Uterus (tissue), 2 donors: ENCODE measurements at regions not wholly inside any gene's neighbourhood (a gene's known extent, or its start where the extent isn't known, plus 50 kb on each side); places are given as distances from the start of the nearest gene placed in this dataset.

Experiments
- POLR2A ChIP-seq, 2 donors: fragments of 450-650 bp; IDR thresholded peaks; one replicate each; pipeline ENCODE4 v1.6.1; 2016; ENCODE audit warnings: antibody characterized with exemption in 2 of 2, mild to moderate bottlenecking in 1 of 2, moderate library complexity in 1 of 2
- TF ChIP-seq, protein P1 (sequence below), 4 experiments: fragments of 200-600 bp in 2 of 4; fragments of 450-650 bp in 2 of 4; sonication (generic) in 2 of 4; IDR thresholded peaks; one replicate each; pipeline ENCODE4 v1.5.1; 2016 to 2019; ENCODE audit warnings: antibody characterized with exemption in 4 of 4, mild to moderate bottlenecking in 2 of 4, moderate library complexity in 1 of 4

DNA sequence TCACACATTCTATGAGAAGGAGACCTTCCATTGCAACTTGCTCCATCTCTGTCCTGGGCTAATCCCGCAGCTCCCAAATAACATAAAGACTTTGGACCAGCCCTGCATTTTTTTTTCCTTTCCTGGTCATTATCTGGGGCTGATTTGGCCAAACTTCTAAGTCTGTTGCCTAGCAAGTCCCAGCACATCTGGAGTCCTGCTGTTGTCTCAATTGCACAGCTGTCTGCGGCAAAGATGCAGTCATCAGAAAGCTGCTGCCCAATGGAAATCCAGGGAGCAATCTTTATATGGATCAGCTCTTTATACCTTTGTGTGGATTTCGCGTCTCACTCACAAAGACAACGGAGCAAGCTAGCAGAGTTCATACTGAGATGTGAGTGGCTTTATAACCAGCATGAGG, 105.9 kb downstream of the NXPE2 start:
- TF ChIP-seq, protein P1, sequence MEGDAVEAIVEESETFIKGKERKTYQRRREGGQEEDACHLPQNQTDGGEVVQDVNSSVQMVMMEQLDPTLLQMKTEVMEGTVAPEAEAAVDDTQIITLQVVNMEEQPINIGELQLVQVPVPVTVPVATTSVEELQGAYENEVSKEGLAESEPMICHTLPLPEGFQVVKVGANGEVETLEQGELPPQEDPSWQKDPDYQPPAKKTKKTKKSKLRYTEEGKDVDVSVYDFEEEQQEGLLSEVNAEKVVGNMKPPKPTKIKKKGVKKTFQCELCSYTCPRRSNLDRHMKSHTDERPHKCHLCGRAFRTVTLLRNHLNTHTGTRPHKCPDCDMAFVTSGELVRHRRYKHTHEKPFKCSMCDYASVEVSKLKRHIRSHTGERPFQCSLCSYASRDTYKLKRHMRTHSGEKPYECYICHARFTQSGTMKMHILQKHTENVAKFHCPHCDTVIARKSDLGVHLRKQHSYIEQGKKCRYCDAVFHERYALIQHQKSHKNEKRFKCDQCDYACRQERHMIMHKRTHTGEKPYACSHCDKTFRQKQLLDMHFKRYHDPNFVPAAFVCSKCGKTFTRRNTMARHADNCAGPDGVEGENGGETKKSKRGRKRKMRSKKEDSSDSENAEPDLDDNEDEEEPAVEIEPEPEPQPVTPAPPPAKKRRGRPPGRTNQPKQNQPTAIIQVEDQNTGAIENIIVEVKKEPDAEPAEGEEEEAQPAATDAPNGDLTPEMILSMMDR (IDR thresholded peaks at IDR 0.05): no peak
- no peak for TF ChIP-seq POLR2A (IDR thresholded peaks at IDR 0.05)
